ENCODE measurements at regions not wholly inside any gene's neighbourhood (a gene's known extent, or its start where the extent isn't known, plus 50 kb on each side); places are given as distances from the start of the nearest gene placed in this dataset.

GRCh38 chr7:54476609-54477008, 65.6 kb upstream of the VSTM2A start:
- DNase-seq (ENCODE audit: low read depth in 4 of 4, low spot score in 3 of 4), result no peak

GRCh38 chr7:54477083-54477482, 65.1 kb upstream of the VSTM2A start:
- no peak for DNase-seq (ENCODE audit: low read depth in 4 of 4, low spot score in 3 of 4)

- no peak for DNase-seq (ENCODE audit: low read depth in 4 of 4, low spot score in 3 of 4)
These were observed 58.7 kb upstream of the VSTM2A start for GRCh38 chr7:54483523-54483922.

GRCh38 chr7:54485044-54485443, 57.1 kb upstream of the VSTM2A start:
- DNase-seq (ENCODE audit: low read depth in 4 of 4, low spot score in 3 of 4), result no peak

All from right renal pelvis (tissue), 4 donors.